ENCODE measurements at regions not wholly inside any gene's neighbourhood (a gene's known extent, or its start where the extent isn't known, plus 50 kb on each side); places are given as distances from the start of the nearest gene placed in this dataset.

DNA sequence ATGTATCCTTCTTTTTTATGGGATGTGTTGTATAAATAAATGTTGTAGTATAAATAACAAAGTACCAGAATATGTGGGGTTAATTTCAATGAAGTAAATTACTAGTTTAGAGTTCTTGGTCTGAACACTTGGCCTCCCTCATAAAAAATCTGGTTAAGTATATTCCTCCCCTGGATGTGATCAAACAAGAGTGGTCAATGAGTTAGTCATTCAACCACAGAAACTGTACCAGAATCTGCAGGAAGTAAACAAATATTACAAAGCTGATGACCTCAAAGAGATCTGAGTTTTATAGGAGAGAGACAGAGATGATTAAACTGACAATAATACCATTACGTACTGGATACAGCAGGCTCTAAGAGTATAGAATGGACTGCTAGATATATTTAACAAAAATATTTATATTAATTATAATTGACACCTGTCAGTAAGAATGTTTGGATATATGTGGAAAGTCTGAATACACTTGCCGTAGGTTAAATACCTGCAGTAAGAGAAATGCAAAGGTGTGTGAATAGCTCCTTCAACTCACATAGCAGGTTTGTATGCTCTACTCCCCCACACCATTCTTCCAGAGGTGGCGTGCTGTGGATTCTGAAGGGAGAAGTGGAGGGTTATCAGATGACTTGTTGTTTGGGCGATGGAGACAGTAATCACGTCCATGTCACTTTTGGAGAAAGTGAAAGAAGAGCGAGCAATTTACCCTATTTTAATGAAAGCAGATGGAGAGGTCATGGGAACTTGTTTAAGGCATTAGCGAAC lies 108.3 kb upstream of the LRATD1 start:
- TF ChIP-seq ZNF623 (tag by site-specific recombination; IDR thresholded peaks at IDR 0.05) (no peak), YY1 (tag by site-specific recombination; IDR thresholded peaks at IDR 0.05) (no peak), SETDB1 (IDR thresholded peaks at IDR 0.05; ENCODE audit: insufficient read length, low read length) (no peak), MEIS1 (CRISPR knock-in tag; IDR thresholded peaks at IDR 0.05; ENCODE audit: borderline replicate concordance) (no peak), ZNF174 (tag by site-specific recombination; IDR thresholded peaks at IDR 0.05) (no peak), ZFP69B (tag by site-specific recombination; IDR thresholded peaks at IDR 0.05) (no peak), ZNF311 (tag by site-specific recombination; IDR thresholded peaks at IDR 0.05; ENCODE audit: borderline replicate concordance) (no peak), KLF8 (tag by site-specific recombination; IDR thresholded peaks at IDR 0.05) (no peak), ZEB2 (tag by site-specific recombination; IDR thresholded peaks at IDR 0.05) (no peak), YY2 (tag by site-specific recombination; IDR thresholded peaks at IDR 0.05) (no peak)
- TF ChIP-seq, protein P1, sequence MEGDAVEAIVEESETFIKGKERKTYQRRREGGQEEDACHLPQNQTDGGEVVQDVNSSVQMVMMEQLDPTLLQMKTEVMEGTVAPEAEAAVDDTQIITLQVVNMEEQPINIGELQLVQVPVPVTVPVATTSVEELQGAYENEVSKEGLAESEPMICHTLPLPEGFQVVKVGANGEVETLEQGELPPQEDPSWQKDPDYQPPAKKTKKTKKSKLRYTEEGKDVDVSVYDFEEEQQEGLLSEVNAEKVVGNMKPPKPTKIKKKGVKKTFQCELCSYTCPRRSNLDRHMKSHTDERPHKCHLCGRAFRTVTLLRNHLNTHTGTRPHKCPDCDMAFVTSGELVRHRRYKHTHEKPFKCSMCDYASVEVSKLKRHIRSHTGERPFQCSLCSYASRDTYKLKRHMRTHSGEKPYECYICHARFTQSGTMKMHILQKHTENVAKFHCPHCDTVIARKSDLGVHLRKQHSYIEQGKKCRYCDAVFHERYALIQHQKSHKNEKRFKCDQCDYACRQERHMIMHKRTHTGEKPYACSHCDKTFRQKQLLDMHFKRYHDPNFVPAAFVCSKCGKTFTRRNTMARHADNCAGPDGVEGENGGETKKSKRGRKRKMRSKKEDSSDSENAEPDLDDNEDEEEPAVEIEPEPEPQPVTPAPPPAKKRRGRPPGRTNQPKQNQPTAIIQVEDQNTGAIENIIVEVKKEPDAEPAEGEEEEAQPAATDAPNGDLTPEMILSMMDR (tag by site-specific recombination; IDR thresholded peaks at IDR 0.05) = no peak
- TF ChIP-seq, protein P2, sequence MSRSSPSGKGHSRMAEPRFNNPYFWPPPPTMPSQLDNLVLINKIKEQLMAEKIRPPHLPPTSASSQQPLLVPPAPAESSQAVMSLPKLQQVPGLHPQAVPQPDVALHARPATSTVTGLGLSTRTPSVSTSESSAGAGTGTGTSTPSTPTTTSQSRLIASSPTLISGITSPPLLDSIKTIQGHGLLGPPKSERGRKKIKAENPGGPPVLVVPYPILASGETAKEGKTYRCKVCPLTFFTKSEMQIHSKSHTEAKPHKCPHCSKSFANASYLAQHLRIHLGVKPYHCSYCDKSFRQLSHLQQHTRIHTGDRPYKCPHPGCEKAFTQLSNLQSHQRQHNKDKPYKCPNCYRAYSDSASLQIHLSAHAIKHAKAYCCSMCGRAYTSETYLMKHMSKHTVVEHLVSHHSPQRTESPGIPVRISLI (tag by site-specific recombination; IDR thresholded peaks at IDR 0.05) = no peak
- TF ChIP-seq, protein P3, sequence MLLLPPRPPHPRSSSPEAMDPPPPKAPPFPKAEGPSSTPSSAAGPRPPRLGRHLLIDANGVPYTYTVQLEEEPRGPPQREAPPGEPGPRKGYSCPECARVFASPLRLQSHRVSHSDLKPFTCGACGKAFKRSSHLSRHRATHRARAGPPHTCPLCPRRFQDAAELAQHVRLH (tag by site-specific recombination; IDR thresholded peaks at IDR 0.05) = no peak
